ENCODE measurements at regions not wholly inside any gene's neighbourhood (a gene's known extent, or its start where the extent isn't known, plus 50 kb on each side); places are given as distances from the start of the nearest gene placed in this dataset.

DNA sequence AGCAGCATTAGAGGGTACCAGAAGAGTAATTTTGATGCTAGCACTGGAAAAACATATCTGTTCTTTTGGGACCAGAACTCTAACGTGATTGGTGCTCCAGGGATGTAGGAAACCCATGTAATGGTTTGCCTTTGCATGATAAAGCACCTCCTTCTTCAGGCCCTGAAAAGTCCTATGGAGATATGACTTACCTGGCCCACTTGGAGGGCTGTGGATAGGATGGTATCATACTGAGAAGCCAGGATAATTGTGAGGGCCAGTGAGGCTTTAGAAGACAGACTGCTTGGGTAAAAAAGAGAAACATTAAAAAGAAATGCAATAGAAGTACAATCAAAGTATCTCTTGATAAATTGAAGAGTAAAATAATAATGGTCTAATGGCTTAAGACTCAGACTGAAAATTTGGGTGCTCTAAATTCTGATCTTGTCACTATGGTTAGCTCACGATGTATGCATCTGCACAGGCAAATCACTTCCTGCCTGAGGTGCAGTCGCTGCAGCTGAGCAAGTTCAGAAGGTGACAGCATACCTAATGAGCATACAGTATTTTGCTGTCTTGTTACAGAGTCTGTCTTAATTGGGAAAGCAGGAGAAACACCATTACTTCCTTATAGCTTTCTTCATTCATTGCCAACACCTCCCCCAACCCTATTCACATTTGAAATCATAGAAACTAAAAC lies 371.5 kb downstream of the NUP35 start:
- ChIA-PET CTCF (ENCODE audit: low intra/inter-chr PET ratio) (no interaction called here), POLR2A (interaction anchor here (0.6 kb wide), 1 partner anchor 14 kb away, joined by 4 read pairs; no protein-coding TSS in a partner anchor)
- Histone ChIP-seq H3K79me2 (ENCODE audit: control insufficient read depth, insufficient read depth, low read length) (no peaks in the 10 kb centered on the region), H3K27me3 (ENCODE audit: control insufficient read depth in 2 of 2, insufficient read depth in 2 of 2, low read length in 2 of 2) (no peaks in the 10 kb centered on the region), H3K4me1 (replicated peaks in 1 of 2; ENCODE audit: control insufficient read depth in 2 of 2, insufficient read depth in 2 of 2, low read length in 2 of 2) (no peaks in the 10 kb centered on the region), H3K27ac (ENCODE audit: extremely low read depth, low read depth, low read length) (no peak overlapping the region), H3K4me3 (no peak overlapping the region), H3K9ac (ENCODE audit: insufficient read depth in 1 of 2, low read depth in 2 of 2, low read length in 2 of 2) (no peak overlapping the region), H4K20me1 (replicated peaks; ENCODE audit: control insufficient read depth, insufficient read depth, low read length) (no peaks in the 10 kb centered on the region), H2AFZ (ENCODE audit: low read depth, low read length) (no peak overlapping the region), H3K36me3 (ENCODE audit: control insufficient read depth, insufficient read depth, low read length) (no peaks in the 10 kb centered on the region), H3K9me3 (replicated peaks; ENCODE audit: control insufficient read depth, insufficient read depth, low read depth, low read length) (no peaks in the 10 kb centered on the region; the same call in none of the 2 replicates), H3K4me2 (ENCODE audit: insufficient read depth, low read length) (no peak overlapping the region), H3K9me1 (ENCODE audit: control insufficient read depth, insufficient read depth, low read length) (no peaks in the 10 kb centered on the region)
- TF ChIP-seq, protein P1, sequence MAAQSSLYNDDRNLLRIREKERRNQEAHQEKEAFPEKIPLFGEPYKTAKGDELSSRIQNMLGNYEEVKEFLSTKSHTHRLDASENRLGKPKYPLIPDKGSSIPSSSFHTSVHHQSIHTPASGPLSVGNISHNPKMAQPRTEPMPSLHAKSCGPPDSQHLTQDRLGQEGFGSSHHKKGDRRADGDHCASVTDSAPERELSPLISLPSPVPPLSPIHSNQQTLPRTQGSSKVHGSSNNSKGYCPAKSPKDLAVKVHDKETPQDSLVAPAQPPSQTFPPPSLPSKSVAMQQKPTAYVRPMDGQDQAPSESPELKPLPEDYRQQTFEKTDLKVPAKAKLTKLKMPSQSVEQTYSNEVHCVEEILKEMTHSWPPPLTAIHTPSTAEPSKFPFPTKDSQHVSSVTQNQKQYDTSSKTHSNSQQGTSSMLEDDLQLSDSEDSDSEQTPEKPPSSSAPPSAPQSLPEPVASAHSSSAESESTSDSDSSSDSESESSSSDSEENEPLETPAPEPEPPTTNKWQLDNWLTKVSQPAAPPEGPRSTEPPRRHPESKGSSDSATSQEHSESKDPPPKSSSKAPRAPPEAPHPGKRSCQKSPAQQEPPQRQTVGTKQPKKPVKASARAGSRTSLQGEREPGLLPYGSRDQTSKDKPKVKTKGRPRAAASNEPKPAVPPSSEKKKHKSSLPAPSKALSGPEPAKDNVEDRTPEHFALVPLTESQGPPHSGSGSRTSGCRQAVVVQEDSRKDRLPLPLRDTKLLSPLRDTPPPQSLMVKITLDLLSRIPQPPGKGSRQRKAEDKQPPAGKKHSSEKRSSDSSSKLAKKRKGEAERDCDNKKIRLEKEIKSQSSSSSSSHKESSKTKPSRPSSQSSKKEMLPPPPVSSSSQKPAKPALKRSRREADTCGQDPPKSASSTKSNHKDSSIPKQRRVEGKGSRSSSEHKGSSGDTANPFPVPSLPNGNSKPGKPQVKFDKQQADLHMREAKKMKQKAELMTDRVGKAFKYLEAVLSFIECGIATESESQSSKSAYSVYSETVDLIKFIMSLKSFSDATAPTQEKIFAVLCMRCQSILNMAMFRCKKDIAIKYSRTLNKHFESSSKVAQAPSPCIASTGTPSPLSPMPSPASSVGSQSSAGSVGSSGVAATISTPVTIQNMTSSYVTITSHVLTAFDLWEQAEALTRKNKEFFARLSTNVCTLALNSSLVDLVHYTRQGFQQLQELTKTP (IDR thresholded peaks at IDR 0.05; ENCODE audit: low read depth in 1 of 2, partially characterized antibody in 2 of 2) = no peak
- TF ChIP-seq ARID1B (IDR thresholded peaks at IDR 0.05) (no peak), ZKSCAN3 (CRISPR knock-in tag; IDR thresholded peaks at IDR 0.05) (no peak), RBFOX2 (IDR thresholded peaks at IDR 0.05; ENCODE audit: low read depth, low read length) (no peak), HSF4 (CRISPR knock-in tag; IDR thresholded peaks at IDR 0.05; ENCODE audit: borderline replicate concordance) (no peak), ARID2 (IDR thresholded peaks at IDR 0.05) (no peak), ZC3H4 (CRISPR knock-in tag; IDR thresholded peaks at IDR 0.05; ENCODE audit: borderline replicate concordance) (no peak), ZNF707 (CRISPR knock-in tag; conservative IDR thresholded peaks at IDR 0.05) (no peak), TCFL5 (CRISPR knock-in tag; conservative IDR thresholded peaks at IDR 0.05) (no peak), MXD1 (CRISPR knock-in tag; IDR thresholded peaks at IDR 0.05; ENCODE audit: borderline replicate concordance, poor library complexity, severe bottlenecking) (no peak), DDX20 (tag; IDR thresholded peaks at IDR 0.05; ENCODE audit: low read depth) (no peak)
- TF ChIP-seq, protein P2, sequence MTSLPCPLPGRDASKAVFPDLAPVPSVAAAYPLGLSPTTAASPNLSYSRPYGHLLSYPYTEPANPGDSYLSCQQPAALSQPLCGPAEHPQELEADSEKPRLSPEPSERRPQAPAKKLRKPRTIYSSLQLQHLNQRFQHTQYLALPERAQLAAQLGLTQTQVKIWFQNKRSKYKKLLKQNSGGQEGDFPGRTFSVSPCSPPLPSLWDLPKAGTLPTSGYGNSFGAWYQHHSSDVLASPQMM (CRISPR knock-in tag; IDR thresholded peaks at IDR 0.05) = no peak
- TF ChIP-seq, protein P3, sequence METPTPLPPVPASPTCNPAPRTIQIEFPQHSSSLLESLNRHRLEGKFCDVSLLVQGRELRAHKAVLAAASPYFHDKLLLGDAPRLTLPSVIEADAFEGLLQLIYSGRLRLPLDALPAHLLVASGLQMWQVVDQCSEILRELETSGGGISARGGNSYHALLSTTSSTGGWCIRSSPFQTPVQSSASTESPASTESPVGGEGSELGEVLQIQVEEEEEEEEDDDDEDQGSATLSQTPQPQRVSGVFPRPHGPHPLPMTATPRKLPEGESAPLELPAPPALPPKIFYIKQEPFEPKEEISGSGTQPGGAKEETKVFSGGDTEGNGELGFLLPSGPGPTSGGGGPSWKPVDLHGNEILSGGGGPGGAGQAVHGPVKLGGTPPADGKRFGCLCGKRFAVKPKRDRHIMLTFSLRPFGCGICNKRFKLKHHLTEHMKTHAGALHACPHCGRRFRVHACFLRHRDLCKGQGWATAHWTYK (CRISPR knock-in tag; IDR thresholded peaks at IDR 0.05) = no peak
- FAIRE-seq (no peak), DNase-seq (ENCODE audit: extremely low read depth in 1 of 4, low spot score in 3 of 4) (no peak), ATAC-seq (no peak)
- intact Hi-C loops (cut with micrococcal nuclease) = no loop called here
- in situ Hi-C loops (cut with MboI) = no loop called here
- 2% methylated on average over 3 of the region's 3 CpGs for WGBS (ENCODE audit: insufficient coverage, low coverage, missing lambda C conversion rate)
- no TSS peak for BruUV-seq (replicated peaks)
